Astrocyte of the hippocampus (primary cell): ENCODE measurements at regions not wholly inside any gene's neighbourhood (a gene's known extent, or its start where the extent isn't known, plus 50 kb on each side); places are given as distances from the start of the nearest gene placed in this dataset.
"Not testable (repeated sequence)": the region's sequence is repeated elsewhere in the genome, so short reads cannot be mapped to it uniquely, and the experiment has no call there.

ENCODE experiments used
- DNase-seq: peaks from one replicate; pipeline ENCODE4 v3.0.0; 2011; ENCODE audit warnings: low read depth, low spot score

- DNase-seq = no peak
Observed at GRCh38 chr3:5543047-5543446, 355.5 kb downstream of the EDEM1 start.

- DNase-seq = no peak
Observed at GRCh38 chr3:5545719-5546118, 358.2 kb downstream of the EDEM1 start.

GRCh38 chr3:5553203-5553602, 365.7 kb downstream of the EDEM1 start:
- DNase-seq = no peak

GRCh38 chr3:5554245-5554747, 366.8 kb downstream of the EDEM1 start:
- DNase-seq = no peak

- DNase-seq = no peak
Observed at GRCh38 chr3:5560199-5560598, 372.7 kb downstream of the EDEM1 start.

GRCh38 chr3:5563537-5564277, 376.2 kb downstream of the EDEM1 start:
- DNase-seq = no peak

GRCh38 chr3:5564278-5564666, 376.8 kb downstream of the EDEM1 start:
- DNase-seq = no peak

GRCh38 chr3:5565026-5565425, 377.5 kb downstream of the EDEM1 start:
- DNase-seq = no peak

- DNase-seq = no peak
Observed at GRCh38 chr3:5567113-5567512, 379.6 kb downstream of the EDEM1 start.

- no peak for DNase-seq
Observed at GRCh38 chr3:5568451-5568850, 380.9 kb downstream of the EDEM1 start.

- DNase-seq = no peak
Observed at GRCh38 chr3:5569152-5569551, 381.6 kb downstream of the EDEM1 start.

GRCh38 chr3:5572168-5572567, 384.7 kb downstream of the EDEM1 start:
- no peak for DNase-seq

- no peak for DNase-seq
Observed at GRCh38 chr3:5576277-5577011, 388.9 kb downstream of the EDEM1 start.

- DNase-seq = no peak
Observed at GRCh38 chr3:5579139-5579602, 391.7 kb downstream of the EDEM1 start.

GRCh38 chr3:5579946-5580345, 392.4 kb downstream of the EDEM1 start:
- DNase-seq = no peak

GRCh38 chr3:5580826-5581225, 393.3 kb downstream of the EDEM1 start:
- no peak for DNase-seq

- DNase-seq = no peak
Observed at GRCh38 chr3:5581743-5582142, 394.2 kb downstream of the EDEM1 start.

GRCh38 chr3:5583920-5584319, 396.4 kb downstream of the EDEM1 start:
- DNase-seq = no peak

GRCh38 chr3:5585085-5585484, 397.6 kb downstream of the EDEM1 start:
- no peak for DNase-seq

GRCh38 chr3:5606884-5607472, 419.5 kb downstream of the EDEM1 start:
- DNase-seq = no peak

GRCh38 chr3:5607581-5607980, 420.1 kb downstream of the EDEM1 start:
- no peak for DNase-seq

GRCh38 chr3:5608971-5609370, 421.5 kb downstream of the EDEM1 start:
- DNase-seq = not testable (repeated sequence)

GRCh38 chr3:5613599-5613998, 426.1 kb downstream of the EDEM1 start:
- DNase-seq = no peak
